Upper lobe of left lung (tissue), 6 donors: ENCODE measurements at regions not wholly inside any gene's neighbourhood (a gene's known extent, or its start where the extent isn't known, plus 50 kb on each side); places are given as distances from the start of the nearest gene placed in this dataset.
"Not testable (repeated sequence)": the region's sequence is repeated elsewhere in the genome, so short reads cannot be mapped to it uniquely, and the experiment has no call there.

Experiments used
- ATAC-seq, 2 donors: fragments of 200-7000 bp; cut with Tn5 transposase; one replicate each; pipeline ENCODE4 v1.9.1; 2022; ENCODE audit warnings: mild to moderate bottlenecking in 2 of 2, moderate library complexity in 2 of 2; ENCODE audit not compliant: low FRiP score in 2 of 2
- DNase-seq, 2 donors: peaks; one replicate each; pipeline ENCODE4 v3.0.0-alpha.2; 2019 to 2020
- H3K27ac ChIP-seq, 4 donors: fragments of 200-600 bp; sonication (generic); one replicate each; pipeline ENCODE4 v1.5.1; 2016 to 2019
- H3K27me3 ChIP-seq, 4 donors: fragments of 200-600 bp; sonication (generic); one replicate each; pipeline ENCODE4 v1.5.1; 2017 to 2019
- H3K36me3 ChIP-seq, 4 donors: fragments of 200-600 bp; sonication (generic); one replicate each; pipeline ENCODE4 v1.5.1; 2016 to 2019
- H3K4me1 ChIP-seq, 4 donors: fragments of 200-600 bp; sonication (generic); one replicate each; pipeline ENCODE4 v1.5.1; 2018 to 2019
- H3K4me3 ChIP-seq, 4 donors: fragments of 200-600 bp; sonication (generic); one replicate each; pipeline ENCODE4 v1.5.1; 2017 to 2019; ENCODE audit warnings: mild to moderate bottlenecking in 2 of 4, moderate library complexity in 1 of 4
- H3K9me3 ChIP-seq, 4 donors: fragments of 200-600 bp; sonication (generic); one replicate each; pipeline ENCODE4 v1.5.1; 2018 to 2019
- EP300 ChIP-seq, 4 donors: sonication (generic); formaldehyde crosslinking; IDR thresholded peaks; one replicate each; pipeline ENCODE4 v1.5.1; 2017; ENCODE audit warnings: antibody characterized with exemption in 4 of 4, control low read depth in 2 of 4
- POLR2A ChIP-seq, 4 donors: fragments of 450-650 bp; IDR thresholded peaks; one replicate each; pipeline ENCODE4 v1.5.1; 2016 to 2017; ENCODE audit warnings: antibody characterized with exemption in 4 of 4, mild to moderate bottlenecking in 2 of 4
- POLR2AphosphoS5 ChIP-seq, 2 donors: sonication (generic); formaldehyde crosslinking; IDR thresholded peaks; one replicate each; pipeline ENCODE4 v1.5.1; 2017; ENCODE audit warnings: antibody characterized with exemption in 2 of 2
- WGBS, 2 donors: methylation state at CpG; one replicate each; pipeline ENCODE4 v1.1.5; 2017 to 2018; 5-methylcytosine and 5-hydroxymethylcytosine counted together
- TF ChIP-seq, protein P1 (sequence below), 6 experiments: fragments of 450-650 bp in 4 of 6; fragments of 200-600 bp in 2 of 6; sonication (generic) in 2 of 6; IDR thresholded peaks; one replicate each; pipeline ENCODE4 v1.5.1; 2016 to 2019; ENCODE audit warnings: antibody characterized with exemption in 6 of 6
- donor health status: DM: no; HTN: no; CAD: no; lungs with moderate emphysema.
- donor health status: DM: no; HTN: yes; CAD: no; lungs with severe emphysema.

DNA sequence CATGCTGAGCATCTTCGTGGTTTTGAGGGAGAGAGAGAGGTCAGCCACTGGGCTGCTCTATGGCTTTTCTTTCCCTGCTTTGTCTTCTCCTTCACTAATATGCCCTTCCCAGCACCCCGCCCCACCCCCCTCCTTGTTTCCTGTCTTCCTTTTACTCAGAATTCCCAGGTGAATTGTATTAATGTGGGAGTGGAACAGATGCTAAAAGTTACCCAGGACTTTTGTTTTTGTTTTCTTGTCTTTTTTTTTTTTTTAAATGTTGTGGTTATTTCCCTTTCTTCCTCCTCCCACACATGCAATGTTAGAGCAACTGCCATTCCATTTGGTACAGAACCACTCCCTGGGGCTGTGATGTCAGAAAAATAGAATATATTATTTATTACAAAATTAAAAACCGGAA, 442.7 kb upstream of the CD180 start:
- H3K4me1 ChIP-seq: no peaks in the 10 kb centered on the region
- WGBS, 2 donors: 63 to 69% methylated on average over 3 of the region's 3 CpGs
- no peak for DNase-seq
- ATAC-seq: no peak
- no peak for TF ChIP-seq POLR2AphosphoS5 (IDR thresholded peaks at IDR 0.05)
- no peak for TF ChIP-seq POLR2A (IDR thresholded peaks at IDR 0.05)
- TF ChIP-seq EP300 (IDR thresholded peaks at IDR 0.05): no peak
- TF ChIP-seq, protein P1, sequence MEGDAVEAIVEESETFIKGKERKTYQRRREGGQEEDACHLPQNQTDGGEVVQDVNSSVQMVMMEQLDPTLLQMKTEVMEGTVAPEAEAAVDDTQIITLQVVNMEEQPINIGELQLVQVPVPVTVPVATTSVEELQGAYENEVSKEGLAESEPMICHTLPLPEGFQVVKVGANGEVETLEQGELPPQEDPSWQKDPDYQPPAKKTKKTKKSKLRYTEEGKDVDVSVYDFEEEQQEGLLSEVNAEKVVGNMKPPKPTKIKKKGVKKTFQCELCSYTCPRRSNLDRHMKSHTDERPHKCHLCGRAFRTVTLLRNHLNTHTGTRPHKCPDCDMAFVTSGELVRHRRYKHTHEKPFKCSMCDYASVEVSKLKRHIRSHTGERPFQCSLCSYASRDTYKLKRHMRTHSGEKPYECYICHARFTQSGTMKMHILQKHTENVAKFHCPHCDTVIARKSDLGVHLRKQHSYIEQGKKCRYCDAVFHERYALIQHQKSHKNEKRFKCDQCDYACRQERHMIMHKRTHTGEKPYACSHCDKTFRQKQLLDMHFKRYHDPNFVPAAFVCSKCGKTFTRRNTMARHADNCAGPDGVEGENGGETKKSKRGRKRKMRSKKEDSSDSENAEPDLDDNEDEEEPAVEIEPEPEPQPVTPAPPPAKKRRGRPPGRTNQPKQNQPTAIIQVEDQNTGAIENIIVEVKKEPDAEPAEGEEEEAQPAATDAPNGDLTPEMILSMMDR (IDR thresholded peaks at IDR 0.05): no peak
- no peaks in the 10 kb centered on the region for H3K27me3 ChIP-seq
- H3K36me3 ChIP-seq: no peaks in the 10 kb centered on the region
- peaks cover 0 to 2% (median 0%) of the 10 kb centered on the region in 4 donors for H3K9me3 ChIP-seq
- H3K27ac ChIP-seq: no peak overlapping the region
- no peak overlapping the region for H3K4me3 ChIP-seq

GRCh38 chr5:67636850-67637524, 440.4 kb upstream of the CD180 start:
- H3K27ac ChIP-seq: no peak overlapping the region
- H3K27me3 ChIP-seq: no peaks in the 10 kb centered on the region
- H3K4me3 ChIP-seq: no peak overlapping the region
- ATAC-seq (no peak), DNase-seq (no peak)
- no peaks in the 10 kb centered on the region for H3K4me1 ChIP-seq
- 74 to 90% methylated on average over 3 of the region's 3 CpGs for WGBS, 2 donors
- no peaks in the 10 kb centered on the region for H3K36me3 ChIP-seq
- no peaks in the 10 kb centered on the region for H3K9me3 ChIP-seq
- no peak for TF ChIP-seq EP300 (IDR thresholded peaks at IDR 0.05)
- TF ChIP-seq, protein P1 (IDR thresholded peaks at IDR 0.05): no peak
- TF ChIP-seq POLR2AphosphoS5 (IDR thresholded peaks at IDR 0.05): no peak
- TF ChIP-seq POLR2A (IDR thresholded peaks at IDR 0.05): no peak

GRCh38 chr5:67636091-67636490, 439.5 kb upstream of the CD180 start:
- Histone ChIP-seq H3K4me3 (no peak overlapping the region), H3K4me1 (no peaks in the 10 kb centered on the region), H3K36me3 (no peaks in the 10 kb centered on the region), H3K9me3 (no peaks in the 10 kb centered on the region), H3K27me3 (no peaks in the 10 kb centered on the region), H3K27ac (no peak overlapping the region)
- WGBS, 2 donors: 57 to 81% methylated on average over 1 of the region's 1 CpG
- peak in 1 of 2 donors; percentile 49 for ATAC-seq
- DNase-seq: peak in 1 of 2 donors; percentile 36
- TF ChIP-seq POLR2AphosphoS5 (IDR thresholded peaks at IDR 0.05) (no peak), POLR2A (IDR thresholded peaks at IDR 0.05) (no peak), EP300 (IDR thresholded peaks at IDR 0.05) (no peak)
- TF ChIP-seq, protein P1 (IDR thresholded peaks at IDR 0.05): no peak

GRCh38 chr5:67627079-67627478, 430.5 kb upstream of the CD180 start:
- H3K4me1 ChIP-seq, H3K27ac ChIP-seq, H3K36me3 ChIP-seq, H3K27me3 ChIP-seq, H3K4me3 ChIP-seq, DNase-seq, H3K9me3 ChIP-seq, ATAC-seq: not testable (repeated sequence)

DNA sequence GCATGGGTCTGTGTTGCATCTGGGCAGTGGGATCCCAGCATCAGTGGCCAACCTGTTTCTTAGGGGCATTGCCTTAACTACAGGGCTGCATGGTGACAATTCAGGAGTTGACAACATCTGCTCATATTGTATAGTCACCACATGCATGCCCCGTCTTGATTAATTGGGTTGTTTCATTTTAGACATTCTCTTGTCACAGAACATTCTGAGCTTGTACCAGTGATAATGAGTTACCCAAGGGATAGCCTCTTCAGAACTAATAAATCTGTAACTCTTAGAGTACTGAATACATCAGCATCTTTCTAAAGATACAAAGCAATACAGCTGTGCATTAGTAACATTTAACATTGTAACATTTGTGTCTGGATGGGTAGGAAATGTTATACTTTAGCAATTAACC, 426.5 kb upstream of the CD180 start:
- no peak overlapping the region for H3K27ac ChIP-seq
- 89 to 92% methylated on average over 1 of the region's 1 CpG for WGBS, 2 donors
- TF ChIP-seq POLR2AphosphoS5 (IDR thresholded peaks at IDR 0.05): no peak
- no peak for TF ChIP-seq POLR2A (IDR thresholded peaks at IDR 0.05)
- TF ChIP-seq EP300 (IDR thresholded peaks at IDR 0.05): no peak
- TF ChIP-seq, protein P1 (IDR thresholded peaks at IDR 0.05): no peak
- no peak for ATAC-seq
- DNase-seq: no peak
- H3K4me1 ChIP-seq: no peaks in the 10 kb centered on the region
- no peaks in the 10 kb centered on the region for H3K27me3 ChIP-seq
- no peaks in the 10 kb centered on the region for H3K36me3 ChIP-seq
- H3K9me3 ChIP-seq: no peaks in the 10 kb centered on the region
- H3K4me3 ChIP-seq: no peak overlapping the region
